Calu3 (cell line): ENCODE measurements at regions not wholly inside any gene's neighbourhood (a gene's known extent, or its start where the extent isn't known, plus 50 kb on each side); places are given as distances from the start of the nearest gene placed in this dataset.

ENCODE experiments used
- BruUV-seq: library from RNA; stranded (reverse); fragments of 400-500 nt; replicated peaks from 2 replicates; lab custom pipeline; 2021; lab: Mats Ljungman, UMichigan
- CTCF ChIA-PET: fragments of 300-600 bp; sonication (Branson Sonifier 250); formaldehyde crosslinking; loops from one replicate; lab custom pipeline; 2022; ENCODE audit warnings: antibody characterized with exemption; lab: Charles Lee
- DNase-seq: peaks from one replicate; pipeline ENCODE4 v3.0.0; 2022
- H3K27ac Mint-ChIP-seq: one replicate; pipeline ENCODE4 v1.8.0; 2022; ENCODE audit warnings: mixed read lengths; ENCODE audit not compliant: unreplicated experiment
- H3K27me3 Mint-ChIP-seq: one replicate; pipeline ENCODE4 v1.8.0; 2022; ENCODE audit warnings: mixed read lengths; ENCODE audit not compliant: unreplicated experiment
- H3K36me3 Mint-ChIP-seq: one replicate; pipeline ENCODE4 v1.8.0; 2022; ENCODE audit warnings: mild to moderate bottlenecking, moderate library complexity, mixed read lengths; ENCODE audit not compliant: insufficient read depth, unreplicated experiment
- H3K4me1 Mint-ChIP-seq: one replicate; pipeline ENCODE4 v1.8.0; 2022; ENCODE audit warnings: mild to moderate bottlenecking, low read depth, mixed read lengths; ENCODE audit not compliant: unreplicated experiment
- H3K4me3 Mint-ChIP-seq: one replicate; pipeline ENCODE4 v1.8.0; 2022; ENCODE audit warnings: mild to moderate bottlenecking, low read depth, moderate library complexity, mixed read lengths; ENCODE audit not compliant: unreplicated experiment
- H3K9me3 Mint-ChIP-seq: one replicate; pipeline ENCODE4 v1.8.0; 2022; ENCODE audit warnings: low read depth, mixed read lengths; ENCODE audit not compliant: unreplicated experiment
- intact Hi-C: fragments of 100-400 bp; cut with micrococcal nuclease; formaldehyde crosslinking; loops from one replicate; pipeline ENCODE4 v1.10.0; 2022; ENCODE audit not compliant: unreplicated experiment
- TF ChIP-seq, protein P1 (sequence below): fragments of 200-600 bp; IDR thresholded peaks from one replicate; pipeline ENCODE4 v1.8.0; 2022; ENCODE audit warnings: antibody characterized with exemption; ENCODE audit not compliant: unreplicated experiment

- peaks cover 9% of the 10 kb centered on the region for H3K4me1 Mint-ChIP-seq
- intact Hi-C loops = no loop called here
- no peak for DNase-seq
- H3K36me3 Mint-ChIP-seq = no peaks in the 10 kb centered on the region
- CTCF ChIA-PET = no interaction called here
- BruUV-seq = no TSS peak
- no peak overlapping the region for H3K4me3 Mint-ChIP-seq
- no peak overlapping the region for H3K27ac Mint-ChIP-seq
- peaks cover 14% of the 10 kb centered on the region for H3K27me3 Mint-ChIP-seq
- peaks cover 5% of the 10 kb centered on the region for H3K9me3 Mint-ChIP-seq
- TF ChIP-seq, protein P1, sequence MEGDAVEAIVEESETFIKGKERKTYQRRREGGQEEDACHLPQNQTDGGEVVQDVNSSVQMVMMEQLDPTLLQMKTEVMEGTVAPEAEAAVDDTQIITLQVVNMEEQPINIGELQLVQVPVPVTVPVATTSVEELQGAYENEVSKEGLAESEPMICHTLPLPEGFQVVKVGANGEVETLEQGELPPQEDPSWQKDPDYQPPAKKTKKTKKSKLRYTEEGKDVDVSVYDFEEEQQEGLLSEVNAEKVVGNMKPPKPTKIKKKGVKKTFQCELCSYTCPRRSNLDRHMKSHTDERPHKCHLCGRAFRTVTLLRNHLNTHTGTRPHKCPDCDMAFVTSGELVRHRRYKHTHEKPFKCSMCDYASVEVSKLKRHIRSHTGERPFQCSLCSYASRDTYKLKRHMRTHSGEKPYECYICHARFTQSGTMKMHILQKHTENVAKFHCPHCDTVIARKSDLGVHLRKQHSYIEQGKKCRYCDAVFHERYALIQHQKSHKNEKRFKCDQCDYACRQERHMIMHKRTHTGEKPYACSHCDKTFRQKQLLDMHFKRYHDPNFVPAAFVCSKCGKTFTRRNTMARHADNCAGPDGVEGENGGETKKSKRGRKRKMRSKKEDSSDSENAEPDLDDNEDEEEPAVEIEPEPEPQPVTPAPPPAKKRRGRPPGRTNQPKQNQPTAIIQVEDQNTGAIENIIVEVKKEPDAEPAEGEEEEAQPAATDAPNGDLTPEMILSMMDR = no peak
These were observed 189.7 kb upstream of the OSR1 start for GRCh38 chr2:19548116-19548515.

- CTCF ChIA-PET = no interaction called here
- Mint-ChIP-seq H3K36me3 (no peaks in the 10 kb centered on the region), H3K27me3 (peaks cover 14% of the 10 kb centered on the region), H3K27ac (no peak overlapping the region), H3K4me3 (no peak overlapping the region), H3K4me1 (peaks cover 17% of the 10 kb centered on the region), H3K9me3 (peaks cover 5% of the 10 kb centered on the region)
- no peak for DNase-seq
- TF ChIP-seq, protein P1 = no peak
- intact Hi-C loops = no loop called here
- BruUV-seq = no TSS peak
These were observed 188.9 kb upstream of the OSR1 start for GRCh38 chr2:19547321-19547720.

GRCh38 chr2:19545507-19545906, 187.1 kb upstream of the OSR1 start:
- Mint-ChIP-seq H3K27me3 (peaks cover 9% of the 10 kb centered on the region), H3K9me3 (peaks cover 5% of the 10 kb centered on the region), H3K4me3 (no peak overlapping the region), H3K27ac (no peak overlapping the region), H3K36me3 (peaks cover 8% of the 10 kb centered on the region), H3K4me1 (peaks cover 35% of the 10 kb centered on the region)
- no TSS peak for BruUV-seq
- TF ChIP-seq, protein P1 = no peak
- no peak for DNase-seq
- CTCF ChIA-PET = no interaction called here
- intact Hi-C loops = no loop called here

GRCh38 chr2:19543663-19544383, 185.4 kb upstream of the OSR1 start:
- Mint-ChIP-seq H3K27me3 (no peaks in the 10 kb centered on the region), H3K36me3 (peaks cover 10% of the 10 kb centered on the region), H3K9me3 (peaks cover 2% of the 10 kb centered on the region), H3K4me1 (peaks cover 51% of the 10 kb centered on the region), H3K4me3 (no peak overlapping the region), H3K27ac (no peak overlapping the region)
- TF ChIP-seq, protein P1 = no peak
- BruUV-seq = no TSS peak
- CTCF ChIA-PET = interaction anchor here (0.6 kb wide), 1 partner anchor 95 kb away, joined by 3 read pairs; no protein-coding TSS in a partner anchor
- DNase-seq = no peak
- intact Hi-C loops = loop anchor here (5.0 kb wide), 3 partner anchors 57 to 182 kb away; no protein-coding TSS in a partner anchor
